Hepatocyte (in vitro differentiated cells): ENCODE measurements at regions not wholly inside any gene's neighbourhood (a gene's known extent, or its start where the extent isn't known, plus 50 kb on each side); places are given as distances from the start of the nearest gene placed in this dataset.
"Not testable (repeated sequence)": the region's sequence is repeated elsewhere in the genome, so short reads cannot be mapped to it uniquely, and the experiment has no call there.

Experiments
- DNase-seq: peaks from one replicate; pipeline ENCODE4 v3.0.0-alpha.2; 2016; ENCODE audit warnings: low spot score
- H2AFZ ChIP-seq: fragments of 200-600 bp; sonication (generic); 2 replicates; pipeline ENCODE4 v1.6.0; 2016; ENCODE audit warnings: antibody characterized with exemption, mild to moderate bottlenecking
- H3K27ac ChIP-seq: fragments of 200-600 bp; sonication (generic); 2 replicates; pipeline ENCODE4 v1.5.1; 2016; ENCODE audit warnings: mild to moderate bottlenecking
- H3K27me3 ChIP-seq: fragments of 200-600 bp; sonication (generic); 2 replicates; pipeline ENCODE4 v1.6.1; 2016
- H3K36me3 ChIP-seq: fragments of 200-600 bp; sonication (generic); replicated peaks from 2 replicates; pipeline ENCODE4 v1.5.1; 2016; ENCODE audit warnings: low read depth; ENCODE audit not compliant: insufficient read depth
- H3K4me1 ChIP-seq: fragments of 200-600 bp; sonication (generic); 2 replicates; pipeline ENCODE4 v1.5.1; 2016; ENCODE audit warnings: mild to moderate bottlenecking, moderate library complexity; ENCODE audit not compliant: insufficient read depth
- H3K4me2 ChIP-seq: fragments of 200-600 bp; sonication (generic); 2 replicates; pipeline ENCODE4 v1.6.0; 2016
- H3K4me3 ChIP-seq: fragments of 200-600 bp; sonication (generic); 2 replicates; pipeline ENCODE4 v1.5.1; 2016; ENCODE audit warnings: mild to moderate bottlenecking
- H3K79me2 ChIP-seq: fragments of 200-600 bp; sonication (generic); 2 replicates; pipeline ENCODE4 v1.6.0; 2017; ENCODE audit warnings: mild to moderate bottlenecking
- H3K9me2 ChIP-seq: fragments of 200-600 bp; sonication (generic); replicated peaks from 2 replicates; pipeline ENCODE4 v1.6.0; 2017; ENCODE audit warnings: mild to moderate bottlenecking; ENCODE audit not compliant: insufficient read depth
- H3K9me3 ChIP-seq: fragments of 200-600 bp; sonication (generic); 2 replicates; pipeline ENCODE4 v1.5.1; 2016; ENCODE audit warnings: low read depth, mild to moderate bottlenecking
- H4K20me1 ChIP-seq: fragments of 200-600 bp; sonication (generic); 2 replicates; pipeline ENCODE4 v1.6.0; 2016; ENCODE audit warnings: mild to moderate bottlenecking; ENCODE audit not compliant: insufficient read depth, poor library complexity, severe bottlenecking
- CTCF ChIP-seq: fragments of 200-600 bp; sonication (generic); IDR thresholded peaks from 2 replicates; pipeline ENCODE4 v1.5.1; 2016; ENCODE audit warnings: antibody characterized with exemption, mild to moderate bottlenecking; ENCODE audit not compliant: poor library complexity
- EZH2 ChIP-seq: fragments of 200-600 bp; sonication (generic); IDR thresholded peaks from 2 replicates; pipeline ENCODE4 v1.6.1; 2016; ENCODE audit warnings: antibody characterized with exemption, mild to moderate bottlenecking, borderline replicate concordance
- EZH2phosphoT487 ChIP-seq: fragments of 200-600 bp; sonication (generic); IDR thresholded peaks from one replicate; pipeline ENCODE4 v1.6.1; 2018; ENCODE audit warnings: antibody characterized with exemption, mild to moderate bottlenecking, low read depth, moderate library complexity; ENCODE audit not compliant: unreplicated experiment, severe bottlenecking
- WGBS: methylation state at CpG from one replicate; pipeline ENCODE4 v1.1.6; 2016; ENCODE audit warnings: low lambda C conversion rate; ENCODE audit errors: missing lambda C conversion rate; 5-methylcytosine and 5-hydroxymethylcytosine counted together

GRCh38 chr21:35811191-35811806 lies 249.0 kb downstream of the SETD4 start:
- no peaks in the 10 kb centered on the region for H3K79me2 ChIP-seq
- TF ChIP-seq EZH2: no peak
- no peak for TF ChIP-seq CTCF
- TF ChIP-seq EZH2phosphoT487: no peak
- no peaks in the 10 kb centered on the region for H3K9me2 ChIP-seq
- H3K4me3 ChIP-seq: no peak overlapping the region
- no peaks in the 10 kb centered on the region for H3K9me3 ChIP-seq
- no peak overlapping the region for H3K4me2 ChIP-seq
- 79% methylated on average over 10 of the region's 10 CpGs for WGBS
- no peak for DNase-seq
- no peaks in the 10 kb centered on the region for H3K36me3 ChIP-seq
- no peaks in the 10 kb centered on the region for H4K20me1 ChIP-seq
- H3K4me1 ChIP-seq: no peaks in the 10 kb centered on the region
- H3K27ac ChIP-seq: no peak overlapping the region
- H3K27me3 ChIP-seq: no peaks in the 10 kb centered on the region
- H2AFZ ChIP-seq: no peak overlapping the region

- Histone ChIP-seq H3K27ac (no peak overlapping the region), H2AFZ (no peak overlapping the region), H3K4me1 (no peaks in the 10 kb centered on the region), H3K4me3 (no peak overlapping the region), H3K36me3 (no peaks in the 10 kb centered on the region), H3K4me2 (no peak overlapping the region), H3K27me3 (no peaks in the 10 kb centered on the region), H3K9me2 (no peaks in the 10 kb centered on the region), H4K20me1 (no peaks in the 10 kb centered on the region), H3K79me2 (no peaks in the 10 kb centered on the region), H3K9me3 (no peaks in the 10 kb centered on the region)
- WGBS: 91% methylated on average over 7 of the region's 7 CpGs
- TF ChIP-seq EZH2 (no peak), CTCF (no peak), EZH2phosphoT487 (no peak)
- DNase-seq: no peak
Observed at GRCh38 chr21:35810431-35810970, 249.8 kb downstream of the SETD4 start.

GRCh38 chr21:35801391-35801790 lies 258.9 kb downstream of the SETD4 start:
- TF ChIP-seq EZH2 (no peak), CTCF (no peak), EZH2phosphoT487 (no peak)
- no peak overlapping the region for H3K4me3 ChIP-seq
- 90% methylated on average over 4 of the region's 4 CpGs for WGBS
- H3K9me3 ChIP-seq: no peaks in the 10 kb centered on the region
- no peak overlapping the region for H3K4me2 ChIP-seq
- no peaks in the 10 kb centered on the region for H4K20me1 ChIP-seq
- no peak for DNase-seq
- H2AFZ ChIP-seq: no peak overlapping the region
- H3K79me2 ChIP-seq: no peaks in the 10 kb centered on the region
- no peaks in the 10 kb centered on the region for H3K4me1 ChIP-seq
- no peaks in the 10 kb centered on the region for H3K36me3 ChIP-seq
- H3K27me3 ChIP-seq: no peaks in the 10 kb centered on the region
- H3K9me2 ChIP-seq: no peaks in the 10 kb centered on the region
- H3K27ac ChIP-seq: no peak overlapping the region

- DNase-seq, H2AFZ ChIP-seq, H3K4me2 ChIP-seq, H3K9me2 ChIP-seq, H3K36me3 ChIP-seq, H4K20me1 ChIP-seq, H3K27me3 ChIP-seq, H3K4me1 ChIP-seq, H3K79me2 ChIP-seq, H3K27ac ChIP-seq, H3K4me3 ChIP-seq, H3K9me3 ChIP-seq: not testable (repeated sequence)
- 96% methylated on average over 9 of the region's 9 CpGs for WGBS
Observed at GRCh38 chr21:35800796-35801385, 259.4 kb downstream of the SETD4 start.
